ENCODE measurements at regions not wholly inside any gene's neighbourhood (a gene's known extent, or its start where the extent isn't known, plus 50 kb on each side); places are given as distances from the start of the nearest gene placed in this dataset.

GRCh38 chr13:109465148-109465547 is 321.2 kb downstream of the IRS2 start:
- TF ChIP-seq, protein P1, sequence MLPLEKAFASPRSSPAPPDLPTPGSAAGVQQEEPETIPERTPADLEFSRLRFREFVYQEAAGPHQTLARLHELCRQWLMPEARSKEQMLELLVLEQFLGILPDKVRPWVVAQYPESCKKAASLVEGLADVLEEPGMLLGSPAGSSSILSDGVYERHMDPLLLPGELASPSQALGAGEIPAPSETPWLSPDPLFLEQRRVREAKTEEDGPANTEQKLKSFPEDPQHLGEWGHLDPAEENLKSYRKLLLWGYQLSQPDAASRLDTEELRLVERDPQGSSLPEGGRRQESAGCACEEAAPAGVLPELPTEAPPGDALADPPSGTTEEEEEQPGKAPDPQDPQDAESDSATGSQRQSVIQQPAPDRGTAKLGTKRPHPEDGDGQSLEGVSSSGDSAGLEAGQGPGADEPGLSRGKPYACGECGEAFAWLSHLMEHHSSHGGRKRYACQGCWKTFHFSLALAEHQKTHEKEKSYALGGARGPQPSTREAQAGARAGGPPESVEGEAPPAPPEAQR (tag by site-specific recombination; IDR thresholded peaks at IDR 0.05), result no peak
- no peak for TF ChIP-seq ZBTB7A (tag by site-specific recombination; IDR thresholded peaks at IDR 0.05; ENCODE audit: low read depth)
- no peak for TF ChIP-seq ZNF140 (tag by site-specific recombination; IDR thresholded peaks at IDR 0.05)
